Hematopoietic multipotent progenitor cell treated with erythropoietin and hydrocortisone succinate and interleukin-3 and kit ligand, for 4 days (in vitro differentiated cells): ENCODE measurements at regions not wholly inside any gene's neighbourhood (a gene's known extent, or its start where the extent isn't known, plus 50 kb on each side); places are given as distances from the start of the nearest gene placed in this dataset.

Experiments
- DNase-seq: peaks from one replicate; pipeline ENCODE4 v3.0.0-alpha.2; 2015

- DNase-seq, result no peak
Measured at GRCh38 chr6:30806581-30807183, 62.3 kb upstream of the IER3 start.

GRCh38 chr6:30804333-30804732 is 60.0 kb upstream of the IER3 start:
- no peak for DNase-seq

- peak; percentile 64 for DNase-seq
Measured at GRCh38 chr6:30802731-30803130, 58.4 kb upstream of the IER3 start.

- DNase-seq, result no peak
Measured at GRCh38 chr6:30801950-30802349, 57.6 kb upstream of the IER3 start.

GRCh38 chr6:30800871-30801270 is 56.5 kb upstream of the IER3 start:
- no peak for DNase-seq

- DNase-seq, result no peak
Measured at GRCh38 chr6:30799210-30799609, 54.9 kb upstream of the IER3 start.

GRCh38 chr6:30798494-30798893 is 54.1 kb upstream of the IER3 start:
- DNase-seq, result no peak

GRCh38 chr6:30795549-30796293 is 51.4 kb upstream of the IER3 start:
- DNase-seq, result no peak
